DOHH2 (cell line): ENCODE measurements at regions not wholly inside any gene's neighbourhood (a gene's known extent, or its start where the extent isn't known, plus 50 kb on each side); places are given as distances from the start of the nearest gene placed in this dataset.

Experiments
- EZH2phosphoT487 ChIP-seq: fragments of 200-600 bp; sonication (generic); IDR thresholded peaks from 2 replicates; pipeline ENCODE4 v1.6.1; 2017; ENCODE audit warnings: borderline replicate concordance, mild to moderate bottlenecking, antibody characterized with exemption, low read length, moderate library complexity, mixed read lengths
- TF ChIP-seq, protein P1 (sequence below): fragments of 200-600 bp; sonication (generic); IDR thresholded peaks from one replicate; pipeline ENCODE4 v1.5.1; 2014; ENCODE audit warnings: antibody characterized with exemption, mild to moderate bottlenecking, low read depth, low read length; ENCODE audit not compliant: poor library complexity, severe bottlenecking

DNA sequence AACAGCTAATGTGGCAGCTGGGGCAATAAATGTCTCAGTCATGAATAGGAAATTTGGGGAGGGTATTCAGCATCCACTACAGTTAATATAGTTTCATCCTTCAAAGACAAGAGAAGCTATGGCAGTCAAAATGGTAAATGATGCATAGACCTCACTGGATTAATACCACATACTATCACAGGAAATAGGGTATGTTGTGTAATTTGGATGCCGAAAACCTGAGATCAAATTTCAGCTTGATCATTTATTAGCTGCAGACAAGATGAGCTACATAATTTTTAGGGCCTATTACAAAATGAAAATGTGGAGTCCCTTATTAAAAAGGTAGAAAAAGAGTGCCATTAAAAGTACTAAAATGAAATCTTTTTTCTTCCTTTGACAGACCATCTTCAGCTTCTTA lies 112.6 kb upstream of the MTAP start:
- no peak for TF ChIP-seq EZH2phosphoT487
- TF ChIP-seq, protein P1, sequence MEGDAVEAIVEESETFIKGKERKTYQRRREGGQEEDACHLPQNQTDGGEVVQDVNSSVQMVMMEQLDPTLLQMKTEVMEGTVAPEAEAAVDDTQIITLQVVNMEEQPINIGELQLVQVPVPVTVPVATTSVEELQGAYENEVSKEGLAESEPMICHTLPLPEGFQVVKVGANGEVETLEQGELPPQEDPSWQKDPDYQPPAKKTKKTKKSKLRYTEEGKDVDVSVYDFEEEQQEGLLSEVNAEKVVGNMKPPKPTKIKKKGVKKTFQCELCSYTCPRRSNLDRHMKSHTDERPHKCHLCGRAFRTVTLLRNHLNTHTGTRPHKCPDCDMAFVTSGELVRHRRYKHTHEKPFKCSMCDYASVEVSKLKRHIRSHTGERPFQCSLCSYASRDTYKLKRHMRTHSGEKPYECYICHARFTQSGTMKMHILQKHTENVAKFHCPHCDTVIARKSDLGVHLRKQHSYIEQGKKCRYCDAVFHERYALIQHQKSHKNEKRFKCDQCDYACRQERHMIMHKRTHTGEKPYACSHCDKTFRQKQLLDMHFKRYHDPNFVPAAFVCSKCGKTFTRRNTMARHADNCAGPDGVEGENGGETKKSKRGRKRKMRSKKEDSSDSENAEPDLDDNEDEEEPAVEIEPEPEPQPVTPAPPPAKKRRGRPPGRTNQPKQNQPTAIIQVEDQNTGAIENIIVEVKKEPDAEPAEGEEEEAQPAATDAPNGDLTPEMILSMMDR = no peak
